ENCODE measurements at regions not wholly inside any gene's neighbourhood (a gene's known extent, or its start where the extent isn't known, plus 50 kb on each side); places are given as distances from the start of the nearest gene placed in this dataset.

- TF ChIP-seq, protein P1, sequence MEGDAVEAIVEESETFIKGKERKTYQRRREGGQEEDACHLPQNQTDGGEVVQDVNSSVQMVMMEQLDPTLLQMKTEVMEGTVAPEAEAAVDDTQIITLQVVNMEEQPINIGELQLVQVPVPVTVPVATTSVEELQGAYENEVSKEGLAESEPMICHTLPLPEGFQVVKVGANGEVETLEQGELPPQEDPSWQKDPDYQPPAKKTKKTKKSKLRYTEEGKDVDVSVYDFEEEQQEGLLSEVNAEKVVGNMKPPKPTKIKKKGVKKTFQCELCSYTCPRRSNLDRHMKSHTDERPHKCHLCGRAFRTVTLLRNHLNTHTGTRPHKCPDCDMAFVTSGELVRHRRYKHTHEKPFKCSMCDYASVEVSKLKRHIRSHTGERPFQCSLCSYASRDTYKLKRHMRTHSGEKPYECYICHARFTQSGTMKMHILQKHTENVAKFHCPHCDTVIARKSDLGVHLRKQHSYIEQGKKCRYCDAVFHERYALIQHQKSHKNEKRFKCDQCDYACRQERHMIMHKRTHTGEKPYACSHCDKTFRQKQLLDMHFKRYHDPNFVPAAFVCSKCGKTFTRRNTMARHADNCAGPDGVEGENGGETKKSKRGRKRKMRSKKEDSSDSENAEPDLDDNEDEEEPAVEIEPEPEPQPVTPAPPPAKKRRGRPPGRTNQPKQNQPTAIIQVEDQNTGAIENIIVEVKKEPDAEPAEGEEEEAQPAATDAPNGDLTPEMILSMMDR (IDR thresholded peaks at IDR 0.05): no peak
- TF ChIP-seq POLR2A (IDR thresholded peaks at IDR 0.05): no peak
These were observed 57.5 kb upstream of the CHST15 start for GRCh38 chr10:124150807-124151417.
